Gastrocnemius medialis (tissue), 4 donors: ENCODE measurements at regions not wholly inside any gene's neighbourhood (a gene's known extent, or its start where the extent isn't known, plus 50 kb on each side); places are given as distances from the start of the nearest gene placed in this dataset.

Source experiments
- ATAC-seq, 2 donors: fragments of 150-250 bp; one replicate each; pipeline ENCODE4 v1.9.1; 2016
- DNase-seq, 2 donors: peaks; one replicate each; pipeline ENCODE4 v3.0.0-alpha.2; 2019
- H3K27ac ChIP-seq, 4 donors: fragments of 200-600 bp; sonication (generic); 1 replicate in 1 of 4; 2 replicates in 3 of 4; pipeline ENCODE4 v1.5.1; 2016 to 2018; ENCODE audit warnings: mild to moderate bottlenecking in 2 of 4, moderate library complexity in 1 of 4
- H3K27me3 ChIP-seq, 3 donors: fragments of 200-600 bp; sonication (generic) in 2 of 3; 1 replicate in 1 of 3; 2 replicates in 2 of 3; pipeline versions ENCODE4 v1.5.1 to v1.6.0; 2016 to 2019; ENCODE audit warnings: mild to moderate bottlenecking in 1 of 3, moderate library complexity in 1 of 3
- H3K36me3 ChIP-seq, 2 donors: fragments of 200-600 bp; sonication (generic) in 1 of 2; one replicate each; pipeline ENCODE4 v1.5.1; 2017 to 2018
- H3K4me1 ChIP-seq, 2 donors: fragments of 200-600 bp; sonication (generic) in 1 of 2; one replicate each; pipeline ENCODE4 v1.5.1; 2016 to 2017; ENCODE audit warnings: mild to moderate bottlenecking in 2 of 2
- H3K4me3 ChIP-seq, 4 donors: fragments of 200-600 bp; sonication (generic) in 3 of 4; 1 replicate in 1 of 4; 2 replicates in 3 of 4; pipeline ENCODE4 v1.5.1; 2016 to 2019; ENCODE audit warnings: mild to moderate bottlenecking in 2 of 4
- H3K9me3 ChIP-seq, 3 donors: fragments of 200-600 bp; sonication (generic) in 2 of 3; 1 replicate in 1 of 3; 2 replicates in 2 of 3; pipeline ENCODE4 v1.5.1; 2016 to 2019
- POLR2A ChIP-seq, 2 donors: fragments of 450-650 bp; IDR thresholded peaks; one replicate each; pipeline ENCODE4 v1.6.1; 2017; ENCODE audit warnings: antibody characterized with exemption in 2 of 2, mild to moderate bottlenecking in 2 of 2, moderate library complexity in 2 of 2
- in situ Hi-C, 4 donors: fragments of 200-750 bp; cut with MboI; loops; one replicate each; pipeline versions ENCODE4 v1.15.0 to v1.8.0; 2017; ENCODE audit warnings: low sequenced_read_pairs in 4 of 4
- intact Hi-C: fragments of 100-400 bp; cut with DNase I; formaldehyde crosslinking; loops from one replicate; pipeline ENCODE4 v1.15.1; 2023; ENCODE audit warnings: low total_unique reads
- TF ChIP-seq, protein P1 (sequence below), 5 experiments: fragments of 450-650 bp in 3 of 5; fragments of 200-600 bp in 2 of 5; sonication (generic) in 2 of 5; IDR thresholded peaks in 4 of 5; conservative IDR thresholded peaks in 1 of 5; 1 replicate in 4 of 5; 2 replicates in 1 of 5; pipeline ENCODE4 v1.5.1; 2016 to 2019; ENCODE audit warnings: antibody characterized with exemption in 5 of 5, mild to moderate bottlenecking in 3 of 5, moderate library complexity in 3 of 5

DNA sequence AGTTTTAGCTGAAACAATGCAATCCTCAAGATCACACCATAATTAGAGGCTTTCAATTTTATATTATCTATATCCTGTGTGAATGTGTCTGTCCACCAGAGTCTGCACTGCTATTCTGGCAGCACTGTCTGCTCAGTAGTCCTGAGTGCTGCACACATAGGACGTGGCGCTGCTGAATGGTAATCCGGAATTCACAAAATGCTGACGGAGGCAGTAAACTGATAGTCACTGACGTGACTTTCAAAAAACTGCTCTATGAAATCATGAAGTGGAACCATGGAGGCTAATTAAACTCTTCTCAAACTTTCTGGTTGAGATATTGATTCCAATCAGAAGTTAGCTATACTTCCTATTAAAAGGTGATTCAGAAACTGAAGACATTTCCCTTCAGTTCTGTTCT is 190.8 kb upstream of the NOX3 start:
- ATAC-seq (no peak), DNase-seq (no peak)
- H3K27ac ChIP-seq, result no peak overlapping the region
- peaks cover 0 to 5% of the 10 kb centered on the region in 2 donors for H3K4me1 ChIP-seq
- in situ Hi-C loops (no loop called here), intact Hi-C loops (no loop called here)
- H3K4me3 ChIP-seq, result no peak overlapping the region
- peaks cover 0 to 2% (median 0%) of the 10 kb centered on the region in 3 donors for H3K9me3 ChIP-seq
- H3K27me3 ChIP-seq, result no peaks in the 10 kb centered on the region
- no peaks in the 10 kb centered on the region for H3K36me3 ChIP-seq
- TF ChIP-seq POLR2A (IDR thresholded peaks at IDR 0.05), result no peak
- TF ChIP-seq, protein P1, sequence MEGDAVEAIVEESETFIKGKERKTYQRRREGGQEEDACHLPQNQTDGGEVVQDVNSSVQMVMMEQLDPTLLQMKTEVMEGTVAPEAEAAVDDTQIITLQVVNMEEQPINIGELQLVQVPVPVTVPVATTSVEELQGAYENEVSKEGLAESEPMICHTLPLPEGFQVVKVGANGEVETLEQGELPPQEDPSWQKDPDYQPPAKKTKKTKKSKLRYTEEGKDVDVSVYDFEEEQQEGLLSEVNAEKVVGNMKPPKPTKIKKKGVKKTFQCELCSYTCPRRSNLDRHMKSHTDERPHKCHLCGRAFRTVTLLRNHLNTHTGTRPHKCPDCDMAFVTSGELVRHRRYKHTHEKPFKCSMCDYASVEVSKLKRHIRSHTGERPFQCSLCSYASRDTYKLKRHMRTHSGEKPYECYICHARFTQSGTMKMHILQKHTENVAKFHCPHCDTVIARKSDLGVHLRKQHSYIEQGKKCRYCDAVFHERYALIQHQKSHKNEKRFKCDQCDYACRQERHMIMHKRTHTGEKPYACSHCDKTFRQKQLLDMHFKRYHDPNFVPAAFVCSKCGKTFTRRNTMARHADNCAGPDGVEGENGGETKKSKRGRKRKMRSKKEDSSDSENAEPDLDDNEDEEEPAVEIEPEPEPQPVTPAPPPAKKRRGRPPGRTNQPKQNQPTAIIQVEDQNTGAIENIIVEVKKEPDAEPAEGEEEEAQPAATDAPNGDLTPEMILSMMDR (IDR thresholded peaks at IDR 0.05 in 4 of 5, conservative IDR thresholded peaks at IDR 0.05 in 1 of 5), result no peak

DNA sequence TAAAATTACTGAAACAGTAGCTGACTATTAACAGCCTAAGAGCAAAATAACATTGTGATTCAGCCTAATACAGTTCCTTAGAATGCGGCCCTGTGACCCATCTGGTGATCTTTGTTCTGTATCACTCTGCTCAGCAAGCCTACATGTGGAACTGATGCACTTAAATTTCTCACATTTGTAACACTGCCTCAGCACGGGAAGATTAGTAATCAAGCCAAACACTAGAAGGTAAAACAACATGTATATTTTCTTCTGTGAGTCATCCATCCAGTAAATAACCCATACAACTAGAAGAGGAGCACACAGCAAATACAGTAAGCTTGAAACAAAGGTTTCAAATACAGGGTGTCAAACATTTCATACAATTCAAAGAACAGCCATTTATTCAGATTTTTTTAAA is 189.7 kb upstream of the NOX3 start:
- no peak for ATAC-seq
- in situ Hi-C loops, result no loop called here
- intact Hi-C loops, result no loop called here

DNA sequence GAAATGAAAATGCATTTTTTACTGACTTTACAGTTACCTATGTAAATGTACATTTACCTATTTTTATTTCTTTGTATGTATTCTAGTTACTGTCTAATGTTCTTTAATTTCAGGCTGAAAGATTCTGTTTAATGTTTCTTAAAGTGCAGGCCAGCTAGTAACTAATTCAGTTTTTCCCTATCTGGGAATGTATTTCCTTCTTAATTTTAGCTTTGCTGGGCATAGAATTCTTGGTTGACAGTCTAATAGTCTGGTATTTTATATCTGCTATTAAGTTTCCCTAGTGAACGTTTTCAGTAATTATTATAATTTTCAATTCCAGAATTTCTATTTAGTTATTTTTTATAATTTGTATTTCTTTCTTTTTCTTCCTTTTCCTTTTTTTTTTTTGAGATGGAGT is 186.0 kb upstream of the NOX3 start:
- Histone ChIP-seq H3K9me3 (peaks cover 0 to 11% (median 0%) of the 10 kb centered on the region in 3 donors), H3K27ac (no peak overlapping the region), H3K4me3 (no peak overlapping the region), H3K27me3 (no peaks in the 10 kb centered on the region), H3K36me3 (no peaks in the 10 kb centered on the region), H3K4me1 (no peaks in the 10 kb centered on the region)
- ATAC-seq (no peak), DNase-seq (no peak)
- in situ Hi-C loops, result no loop called here
- TF ChIP-seq, protein P1 (IDR thresholded peaks at IDR 0.05 in 4 of 5, conservative IDR thresholded peaks at IDR 0.05 in 1 of 5), result no peak
- intact Hi-C loops, result no loop called here

More for the DNA sequence above, 189.7 kb upstream of the NOX3 start:
- H3K27me3 ChIP-seq, result no peaks in the 10 kb centered on the region
- no peak for DNase-seq
- no peak for TF ChIP-seq POLR2A (IDR thresholded peaks at IDR 0.05)
- TF ChIP-seq, protein P1 (IDR thresholded peaks at IDR 0.05 in 4 of 5, conservative IDR thresholded peaks at IDR 0.05 in 1 of 5), result no peak
- no peaks in the 10 kb centered on the region for H3K36me3 ChIP-seq
- no peak overlapping the region for H3K4me3 ChIP-seq
- H3K27ac ChIP-seq, result no peak overlapping the region
- peaks cover 0 to 8% (median 0%) of the 10 kb centered on the region in 3 donors for H3K9me3 ChIP-seq
- peaks cover 0 to 5% of the 10 kb centered on the region in 2 donors for H3K4me1 ChIP-seq

DNA sequence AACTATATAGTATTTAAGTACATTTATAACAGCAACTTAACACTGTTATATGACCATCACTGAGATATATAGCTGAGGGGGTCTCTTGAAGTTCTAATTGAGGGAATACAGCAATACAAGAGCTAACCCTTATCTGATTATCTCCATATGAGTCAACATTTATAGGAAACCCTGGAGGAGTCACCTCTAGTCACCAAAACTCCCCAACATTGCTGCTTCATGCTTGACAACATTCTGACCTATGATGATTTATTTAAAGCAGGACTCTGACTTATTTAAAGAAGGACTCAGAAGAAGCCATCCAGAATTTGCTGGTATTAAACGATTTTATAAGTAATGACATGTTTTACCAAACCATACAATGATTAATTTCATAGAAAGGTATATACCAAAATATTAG is 182.6 kb upstream of the NOX3 start:
- DNase-seq (no peak), ATAC-seq (no peak)
- in situ Hi-C loops, result no loop called here
- no peaks in the 10 kb centered on the region for H3K4me1 ChIP-seq
- peaks cover 0 to 11% (median 0%) of the 10 kb centered on the region in 3 donors for H3K9me3 ChIP-seq
- intact Hi-C loops, result no loop called here
- H3K4me3 ChIP-seq, result no peak overlapping the region
- H3K36me3 ChIP-seq, result no peaks in the 10 kb centered on the region
- no peaks in the 10 kb centered on the region for H3K27me3 ChIP-seq
- TF ChIP-seq, protein P1 (IDR thresholded peaks at IDR 0.05 in 4 of 5, conservative IDR thresholded peaks at IDR 0.05 in 1 of 5), result no peak
- TF ChIP-seq POLR2A (IDR thresholded peaks at IDR 0.05), result no peak
- H3K27ac ChIP-seq, result no peak overlapping the region

DNA sequence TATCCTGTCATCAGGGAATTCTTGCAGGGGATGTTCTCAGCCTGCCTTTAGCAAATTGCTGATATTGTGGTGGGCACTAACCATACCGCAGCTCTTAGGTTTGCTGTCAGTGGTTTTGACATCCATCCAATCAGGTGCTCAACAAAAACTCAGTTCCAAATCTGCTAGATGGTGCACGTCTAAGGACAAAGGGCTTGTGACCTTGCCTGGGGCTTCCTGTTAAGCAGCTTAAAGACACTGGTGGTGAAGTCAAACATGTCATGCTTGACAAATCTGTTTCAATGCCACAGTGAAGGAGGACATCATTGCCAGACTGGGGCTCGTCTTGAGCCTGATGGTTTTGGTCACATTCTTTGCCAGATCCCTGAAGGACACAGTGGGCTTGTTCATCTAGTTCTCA is 179.8 kb upstream of the NOX3 start:
- intact Hi-C loops (no loop called here), in situ Hi-C loops (no loop called here)
- Histone ChIP-seq H3K9me3 (peaks cover 0 to 3% (median 0%) of the 10 kb centered on the region in 3 donors), H3K4me3 (no peak overlapping the region), H3K27ac (no peak overlapping the region), H3K27me3 (no peaks in the 10 kb centered on the region), H3K4me1 (no peaks in the 10 kb centered on the region), H3K36me3 (no peaks in the 10 kb centered on the region)
- ATAC-seq (no peak), DNase-seq (no peak)
- TF ChIP-seq, protein P1 (IDR thresholded peaks at IDR 0.05 in 4 of 5, conservative IDR thresholded peaks at IDR 0.05 in 1 of 5), result no peak
- no peak for TF ChIP-seq POLR2A (IDR thresholded peaks at IDR 0.05)
